Stimulated activated CD8-positive, alpha-beta memory T cell treated with anti-CD3 and anti-CD28 coated beads, Interleukin-15, amount 100 ng/mL, for 1 hour (primary cell): ENCODE measurements at regions not wholly inside any gene's neighbourhood (a gene's known extent, or its start where the extent isn't known, plus 50 kb on each side); places are given as distances from the start of the nearest gene placed in this dataset.

ENCODE experiments used
- DNase-seq: peaks from one replicate; pipeline ENCODE4 v3.0.0-alpha.2; 2020; ENCODE audit warnings: low read depth

DNA sequence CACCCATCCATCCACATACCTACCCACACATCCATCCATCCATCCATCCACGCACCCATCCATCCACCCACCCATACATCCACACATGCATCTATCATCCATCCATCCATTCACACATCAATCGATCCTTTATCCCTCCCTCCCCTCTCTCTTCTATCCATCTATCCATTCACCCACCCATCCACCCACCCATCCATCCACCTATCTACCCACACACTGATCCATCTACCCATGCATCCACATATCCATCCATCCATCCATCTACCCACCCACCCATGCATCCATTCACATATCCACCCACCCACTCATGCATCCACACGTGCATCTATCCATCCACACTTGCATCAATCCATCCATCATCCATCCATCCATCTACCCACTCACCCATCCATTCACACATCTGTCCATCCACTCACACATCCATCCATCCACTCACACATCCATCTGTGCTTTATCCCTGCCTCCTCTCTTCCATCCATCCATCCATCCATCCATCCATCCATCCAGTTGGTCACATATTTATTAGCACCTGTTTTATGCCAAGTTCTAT, 366.1 kb downstream of the CTTN start:
- no peak for DNase-seq

DNA sequence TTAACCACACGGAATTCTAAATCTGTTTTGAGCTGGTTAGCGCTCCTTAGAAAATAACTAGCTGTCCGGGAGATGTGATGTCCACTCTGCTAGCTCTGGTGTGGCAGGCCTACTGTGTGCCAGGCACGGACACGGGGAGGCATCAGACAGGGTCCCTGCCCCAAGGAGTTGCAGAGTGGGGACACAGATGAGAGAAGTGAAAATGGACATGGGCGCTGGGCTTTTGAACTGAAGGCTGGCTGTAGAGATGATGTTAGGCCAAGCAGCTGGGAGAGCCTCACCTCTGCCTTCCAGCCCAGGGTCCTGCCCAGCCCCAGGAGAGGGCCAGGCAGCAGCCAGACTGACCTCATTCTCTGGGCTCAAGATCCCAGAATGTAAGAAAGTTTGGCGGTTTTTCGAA, 368.6 kb downstream of the CTTN start:
- no peak for DNase-seq

- no peak for DNase-seq
These were observed 370.2 kb downstream of the CTTN start for GRCh38 chr11:70768346-70769095.

GRCh38 chr11:70769106-70769505, 370.8 kb downstream of the CTTN start:
- DNase-seq: no peak

DNA sequence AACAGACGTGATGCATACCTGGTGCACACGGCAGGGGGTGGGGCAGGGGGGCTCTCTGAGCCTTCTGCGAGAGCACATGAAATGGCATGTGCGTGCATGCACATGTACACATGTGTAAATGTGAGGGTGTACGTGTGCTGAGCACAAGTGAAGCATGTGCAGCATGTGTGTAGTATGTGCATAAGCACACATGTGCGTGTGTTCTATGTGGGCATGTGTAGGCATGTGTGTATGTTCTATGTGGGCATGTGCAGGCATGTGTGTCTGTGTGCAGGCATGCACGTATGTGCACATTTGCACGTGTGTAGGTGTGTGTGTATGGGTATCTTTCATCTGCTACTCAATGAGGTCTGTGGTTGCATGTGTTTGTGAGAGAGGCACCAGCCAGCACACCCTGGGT, 371.2 kb downstream of the CTTN start:
- no peak for DNase-seq

DNA sequence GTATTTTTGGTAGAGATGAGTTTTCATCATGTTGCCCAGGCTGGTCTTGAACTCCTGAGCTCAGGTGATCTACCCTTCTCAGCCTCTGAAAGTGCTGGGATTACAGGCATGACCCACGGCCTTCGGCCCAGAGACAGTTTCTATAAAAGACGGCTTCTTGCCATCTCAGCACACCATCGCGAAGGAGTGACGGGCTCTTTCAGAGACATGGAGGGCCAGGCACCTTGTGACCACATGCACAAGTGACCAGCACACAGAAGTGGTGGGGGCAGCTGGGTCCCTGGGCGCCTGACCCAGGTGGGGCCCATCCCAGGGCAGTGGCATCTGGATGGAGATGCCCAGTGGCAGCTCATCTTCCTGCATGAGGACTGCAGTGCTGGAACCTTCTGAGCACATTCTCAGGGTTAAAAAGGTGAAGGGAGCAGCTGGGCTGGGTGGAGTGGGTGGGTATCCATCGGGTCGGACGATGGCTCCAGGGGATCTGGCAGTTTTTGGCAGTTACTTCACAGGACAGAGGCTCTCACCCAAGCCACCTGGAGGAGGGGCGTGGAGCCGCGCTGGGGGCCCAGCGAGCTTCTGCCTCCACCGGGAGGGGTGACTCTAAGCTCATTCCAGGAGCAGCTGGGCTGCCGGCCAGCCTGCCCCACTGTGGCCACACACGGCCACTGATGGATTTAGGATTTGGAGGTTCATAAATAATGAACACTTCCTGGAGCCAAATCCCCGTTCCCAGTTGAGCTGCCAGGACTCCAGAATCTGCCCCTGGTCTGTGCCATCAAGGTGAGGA, 373.0 kb downstream of the CTTN start:
- no peak for DNase-seq

GRCh38 chr11:70772950-70773349, 374.6 kb downstream of the CTTN start:
- DNase-seq: no peak

GRCh38 chr11:70775386-70776075, 377.2 kb downstream of the CTTN start:
- no peak for DNase-seq

- no peak for DNase-seq
These were observed 378.7 kb downstream of the CTTN start for GRCh38 chr11:70776914-70777532.

DNA sequence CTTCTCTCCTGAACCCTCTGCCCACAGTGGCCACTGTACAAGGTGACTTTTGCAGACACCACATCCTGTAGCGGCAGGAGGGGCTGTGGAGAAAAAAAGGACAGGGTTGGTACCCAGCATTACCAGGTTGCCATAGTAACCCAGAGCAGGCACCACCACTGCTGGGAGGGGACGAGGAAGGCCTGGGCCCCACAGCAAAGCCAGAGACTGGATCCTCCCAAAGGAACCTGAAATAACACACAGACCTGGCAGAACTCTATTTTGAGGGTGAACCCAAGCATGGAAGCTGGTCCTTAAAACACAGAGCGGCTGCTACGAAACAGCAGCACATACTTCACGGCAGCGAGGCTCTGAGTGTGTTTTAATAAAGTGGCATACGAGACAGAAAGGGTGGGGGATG, 380.6 kb downstream of the CTTN start:
- DNase-seq: no peak

- DNase-seq: no peak
These were observed 381.3 kb downstream of the CTTN start for GRCh38 chr11:70779433-70780245.

DNA sequence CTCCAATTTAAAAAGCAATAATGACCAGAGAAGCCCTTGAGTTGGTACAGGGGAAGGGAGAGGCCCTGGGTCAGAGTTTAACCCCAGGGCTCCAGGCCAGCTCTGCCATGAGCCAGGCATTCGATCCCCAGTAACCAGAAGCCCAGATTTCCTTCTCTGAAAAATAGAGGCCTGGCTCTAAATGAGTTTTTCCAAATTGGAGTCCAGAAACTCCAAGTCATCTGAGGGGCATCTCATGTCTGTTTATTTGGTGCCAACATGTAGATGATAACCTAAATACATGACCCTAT, 381.9 kb downstream of the CTTN start:
- DNase-seq: no peak

DNA sequence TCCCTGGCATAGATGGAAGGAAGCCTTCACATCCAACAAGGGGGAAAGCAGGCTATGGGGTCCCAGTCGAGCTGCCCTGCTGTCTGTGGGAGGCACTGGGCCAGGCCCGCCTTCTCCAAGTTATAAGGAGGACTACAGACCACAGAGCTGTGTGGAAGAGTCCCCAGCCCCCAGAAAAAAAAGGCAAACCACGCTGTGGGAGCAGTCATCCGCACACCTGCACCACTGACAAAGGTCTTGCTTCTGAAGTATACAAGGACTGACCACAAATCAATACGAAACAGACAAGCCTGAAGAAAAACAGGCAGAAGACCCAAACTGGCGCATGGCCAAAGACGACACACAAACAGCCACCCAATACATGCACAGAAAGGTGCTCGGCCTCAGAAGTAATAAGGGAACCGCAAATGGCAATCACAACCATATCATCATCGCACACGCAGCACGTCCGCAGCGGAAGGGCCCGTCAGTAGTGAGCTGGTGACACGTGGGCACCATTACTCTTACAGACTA, 384.1 kb downstream of the CTTN start:
- no peak for DNase-seq

GRCh38 chr11:70783356-70783755, 385.0 kb downstream of the CTTN start:
- no peak for DNase-seq

- no peak for DNase-seq
These were observed 385.5 kb downstream of the CTTN start for GRCh38 chr11:70783821-70784220.

- DNase-seq: no peak
These were observed 387.0 kb downstream of the CTTN start for GRCh38 chr11:70785372-70785771.

DNA sequence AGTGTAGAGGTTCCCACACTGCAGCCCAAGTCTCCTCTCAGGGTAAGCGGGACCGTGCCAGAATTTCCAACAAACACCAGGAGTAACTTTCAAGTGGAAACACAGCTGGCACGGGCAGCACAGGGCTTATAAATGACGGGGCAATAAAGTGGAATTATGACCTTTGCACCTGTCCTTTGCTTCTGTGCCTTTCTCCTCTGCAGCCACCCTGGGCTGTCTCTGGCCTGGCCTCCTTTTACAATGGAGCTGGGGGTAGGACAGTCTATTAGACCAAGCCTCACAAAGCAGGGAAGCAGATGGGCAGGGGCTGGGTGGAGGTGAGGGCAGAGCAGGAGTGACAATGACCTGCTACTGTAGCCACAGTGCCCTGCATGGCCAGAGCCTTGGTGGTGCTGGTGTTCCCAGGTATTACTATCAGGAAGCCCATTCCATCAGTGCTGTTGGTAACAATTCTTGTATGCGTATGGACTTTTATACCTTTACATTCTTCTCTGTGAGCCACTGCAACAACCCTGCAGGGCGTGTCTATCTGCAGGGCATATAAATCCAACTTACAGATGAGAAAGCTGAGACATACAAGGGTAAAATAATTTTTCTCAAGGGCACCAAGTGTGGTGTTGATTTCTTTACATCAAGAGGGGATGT, 387.8 kb downstream of the CTTN start:
- DNase-seq: no peak

- no peak for DNase-seq
These were observed 390.1 kb downstream of the CTTN start for GRCh38 chr11:70788248-70789022.

GRCh38 chr11:70790671-70791300, 392.5 kb downstream of the CTTN start:
- no peak for DNase-seq
